Vagina (tissue), 2 donors: ENCODE measurements at regions not wholly inside any gene's neighbourhood (a gene's known extent, or its start where the extent isn't known, plus 50 kb on each side); places are given as distances from the start of the nearest gene placed in this dataset.

Experiments
- POLR2A ChIP-seq, 2 donors: fragments of 450-650 bp; IDR thresholded peaks; one replicate each; pipeline ENCODE4 v1.6.1; 2017; ENCODE audit warnings: antibody characterized with exemption in 2 of 2, mild to moderate bottlenecking in 2 of 2, moderate library complexity in 2 of 2
- POLR2AphosphoS5 ChIP-seq, 2 donors: sonication (generic); formaldehyde crosslinking; IDR thresholded peaks; one replicate each; pipeline ENCODE4 v1.9.0; 2017; ENCODE audit warnings: antibody characterized with exemption in 2 of 2, mild to moderate bottlenecking in 2 of 2, low read depth in 1 of 2; ENCODE audit not compliant: insufficient read depth in 1 of 2
- TF ChIP-seq, protein P1 (sequence below), 3 experiments: fragments of 450-650 bp in 2 of 3; fragments of 200-600 bp in 1 of 3; sonication (generic) in 1 of 3; IDR thresholded peaks; one replicate each; pipeline ENCODE4 v1.5.1; 2017 to 2019; ENCODE audit warnings: antibody characterized with exemption in 3 of 3, mild to moderate bottlenecking in 2 of 3, moderate library complexity in 2 of 3

DNA sequence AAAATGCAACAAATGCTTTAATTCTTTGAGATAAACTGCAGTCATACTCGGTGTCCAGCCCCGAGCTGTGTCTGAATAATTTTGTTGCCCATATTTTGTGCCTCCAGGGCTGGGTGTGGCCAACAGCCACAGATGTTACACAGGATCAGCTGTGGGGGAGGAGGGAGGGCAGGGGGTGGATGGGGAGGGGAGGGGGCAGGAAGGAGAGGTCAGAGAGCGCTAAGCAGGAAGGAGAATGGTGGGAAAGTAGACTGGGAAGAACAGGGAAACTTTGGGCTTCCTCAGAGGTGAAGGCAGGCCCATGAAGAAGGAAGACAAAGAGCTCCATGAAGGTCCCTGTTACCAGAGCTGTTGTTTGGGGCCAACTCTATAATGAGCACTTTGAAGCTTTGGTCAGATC, 295.8 kb downstream of the COG6 start:
- TF ChIP-seq, protein P1, sequence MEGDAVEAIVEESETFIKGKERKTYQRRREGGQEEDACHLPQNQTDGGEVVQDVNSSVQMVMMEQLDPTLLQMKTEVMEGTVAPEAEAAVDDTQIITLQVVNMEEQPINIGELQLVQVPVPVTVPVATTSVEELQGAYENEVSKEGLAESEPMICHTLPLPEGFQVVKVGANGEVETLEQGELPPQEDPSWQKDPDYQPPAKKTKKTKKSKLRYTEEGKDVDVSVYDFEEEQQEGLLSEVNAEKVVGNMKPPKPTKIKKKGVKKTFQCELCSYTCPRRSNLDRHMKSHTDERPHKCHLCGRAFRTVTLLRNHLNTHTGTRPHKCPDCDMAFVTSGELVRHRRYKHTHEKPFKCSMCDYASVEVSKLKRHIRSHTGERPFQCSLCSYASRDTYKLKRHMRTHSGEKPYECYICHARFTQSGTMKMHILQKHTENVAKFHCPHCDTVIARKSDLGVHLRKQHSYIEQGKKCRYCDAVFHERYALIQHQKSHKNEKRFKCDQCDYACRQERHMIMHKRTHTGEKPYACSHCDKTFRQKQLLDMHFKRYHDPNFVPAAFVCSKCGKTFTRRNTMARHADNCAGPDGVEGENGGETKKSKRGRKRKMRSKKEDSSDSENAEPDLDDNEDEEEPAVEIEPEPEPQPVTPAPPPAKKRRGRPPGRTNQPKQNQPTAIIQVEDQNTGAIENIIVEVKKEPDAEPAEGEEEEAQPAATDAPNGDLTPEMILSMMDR (IDR thresholded peaks at IDR 0.05) = no peak
- no peak for TF ChIP-seq POLR2A (IDR thresholded peaks at IDR 0.05)
- no peak for TF ChIP-seq POLR2AphosphoS5 (IDR thresholded peaks at IDR 0.05; ENCODE audit: insufficient read depth in 1 of 2, low read depth in 1 of 2)
